CD4-positive, alpha-beta T cell treated with Interleukin-6 at 100 ng/mL for 8 hours (primary cell): ENCODE measurements at regions not wholly inside any gene's neighbourhood (a gene's known extent, or its start where the extent isn't known, plus 50 kb on each side); places are given as distances from the start of the nearest gene placed in this dataset.
A peak's percentile ranks its signal among the peaks of the same experiment; 100 is the strongest.
"Not testable (repeated sequence)": the region's sequence is repeated elsewhere in the genome, so short reads cannot be mapped to it uniquely, and the experiment has no call there.

ENCODE experiments used
- DNase-seq: peaks from one replicate; pipeline ENCODE4 v3.0.0-alpha.2; 2020; ENCODE audit warnings: mixed read lengths, low spot score

GRCh38 chr6:154637392-154637791, 95.8 kb upstream of the SCAF8 start:
- no peak for DNase-seq

- no peak for DNase-seq
Measured at GRCh38 chr6:154638369-154638768, 94.8 kb upstream of the SCAF8 start.

- DNase-seq, result not testable (repeated sequence)
Measured at GRCh38 chr6:154639196-154639595, 94.0 kb upstream of the SCAF8 start.

- no peak for DNase-seq
Measured at GRCh38 chr6:154648188-154648887, 84.9 kb upstream of the SCAF8 start.

GRCh38 chr6:154648888-154649205, 84.4 kb upstream of the SCAF8 start:
- no peak for DNase-seq

- no peak for DNase-seq
Measured at GRCh38 chr6:154649721-154650120, 83.5 kb upstream of the SCAF8 start.

- no peak for DNase-seq
Measured at GRCh38 chr6:154650351-154650750, 82.9 kb upstream of the SCAF8 start.

- DNase-seq, result no peak
Measured at GRCh38 chr6:154651656-154652055, 81.6 kb upstream of the SCAF8 start.

GRCh38 chr6:154653385-154653784, 79.8 kb upstream of the SCAF8 start:
- DNase-seq, result no peak

GRCh38 chr6:154653853-154654252, 79.4 kb upstream of the SCAF8 start:
- no peak for DNase-seq

- no peak for DNase-seq
Measured at GRCh38 chr6:154656660-154657059, 76.6 kb upstream of the SCAF8 start.

- no peak for DNase-seq
Measured at GRCh38 chr6:154661768-154662167, 71.4 kb upstream of the SCAF8 start.

- no peak for DNase-seq
Measured at GRCh38 chr6:154664287-154664686, 68.9 kb upstream of the SCAF8 start.

GRCh38 chr6:154668156-154668555, 65.1 kb upstream of the SCAF8 start:
- DNase-seq, result no peak

GRCh38 chr6:154672086-154672485, 61.1 kb upstream of the SCAF8 start:
- no peak for DNase-seq

GRCh38 chr6:154673919-154674318, 59.3 kb upstream of the SCAF8 start:
- DNase-seq, result no peak

GRCh38 chr6:154675602-154676088, 57.6 kb upstream of the SCAF8 start:
- DNase-seq, result peak; percentile 90

- no peak for DNase-seq
Measured at GRCh38 chr6:154682633-154683125, 50.5 kb upstream of the SCAF8 start.
